GM21381 (cell line): ENCODE measurements at regions not wholly inside any gene's neighbourhood (a gene's known extent, or its start where the extent isn't known, plus 50 kb on each side); places are given as distances from the start of the nearest gene placed in this dataset.
"Not testable (repeated sequence)": the region's sequence is repeated elsewhere in the genome, so short reads cannot be mapped to it uniquely, and the experiment has no call there.

Experiments
- ATAC-seq: cut with Tn5 transposase; IDR thresholded peaks from one replicate; pipeline ENCODE4 v1.9.1; 2021; ENCODE audit warnings: mild to moderate bottlenecking, moderate library complexity; ENCODE audit not compliant: unreplicated experiment

DNA sequence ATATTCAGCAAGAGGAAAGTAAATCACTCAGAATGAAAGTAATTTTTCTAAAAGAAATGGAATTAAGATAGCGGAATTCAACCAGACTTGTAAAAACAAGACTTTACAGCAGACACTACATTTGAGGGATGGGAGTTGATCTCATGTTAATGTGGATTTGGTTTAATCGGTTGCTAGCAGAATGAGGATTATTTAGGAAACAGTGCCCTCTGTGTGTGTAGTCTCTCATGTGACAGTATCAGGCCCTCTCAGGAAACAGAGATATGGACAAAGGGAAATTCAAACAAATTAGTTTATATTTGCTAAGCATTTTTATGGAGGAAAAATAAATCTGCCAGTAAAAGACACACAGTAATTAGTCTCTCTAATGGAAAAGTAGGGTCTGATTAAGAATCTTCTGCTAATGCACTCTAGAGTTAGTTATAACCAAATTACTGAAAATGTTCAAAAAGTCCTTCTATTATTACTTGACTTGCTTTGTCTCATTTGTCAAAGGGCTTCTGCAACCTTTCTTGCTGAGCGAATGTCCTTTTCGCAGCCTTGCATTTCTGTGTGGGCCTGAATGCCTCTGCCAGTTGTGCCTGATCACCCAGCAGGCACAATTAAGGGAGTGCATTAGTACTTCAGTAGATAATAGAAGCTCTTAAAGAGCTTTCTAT lies 1282.3 kb upstream of the TENM3 start:
- no peak for ATAC-seq

DNA sequence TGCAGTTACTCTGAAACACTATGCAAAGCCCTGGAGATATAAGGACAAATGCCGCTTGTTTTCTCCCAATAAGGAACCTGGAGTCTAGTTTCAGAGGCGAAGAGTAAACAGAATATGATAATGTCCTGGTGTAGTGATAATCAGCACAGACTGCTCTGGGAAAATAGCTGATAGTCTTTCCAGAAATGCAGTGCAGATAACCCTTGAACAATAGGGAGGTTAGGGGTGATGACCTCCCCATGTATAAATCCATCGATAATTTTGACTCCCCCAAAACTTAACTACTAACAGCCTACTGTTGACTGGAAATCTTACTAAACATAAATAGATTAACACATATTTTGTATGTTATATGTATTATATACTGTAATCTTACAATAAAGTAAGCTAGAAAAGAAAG lies 1280.9 kb upstream of the TENM3 start:
- ATAC-seq: no peak

DNA sequence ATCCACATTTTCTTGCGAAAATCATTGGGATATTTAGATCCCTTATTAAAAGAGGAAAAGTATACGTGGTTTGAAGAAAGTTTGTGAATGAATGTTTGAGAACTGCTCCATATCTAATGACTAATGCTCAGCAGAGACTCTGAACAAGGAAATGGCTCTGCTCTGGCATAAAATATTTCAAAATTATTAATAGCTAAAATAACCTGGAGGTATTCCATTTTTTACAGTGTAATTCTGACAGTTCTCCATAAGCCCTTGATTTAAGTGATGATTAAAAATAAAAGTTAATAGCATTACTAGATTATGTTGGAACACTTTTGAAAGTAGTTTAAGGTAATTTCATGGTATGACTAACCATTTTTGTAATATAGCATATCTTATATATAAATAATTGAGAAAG lies 1276.9 kb upstream of the TENM3 start:
- no peak for ATAC-seq

DNA sequence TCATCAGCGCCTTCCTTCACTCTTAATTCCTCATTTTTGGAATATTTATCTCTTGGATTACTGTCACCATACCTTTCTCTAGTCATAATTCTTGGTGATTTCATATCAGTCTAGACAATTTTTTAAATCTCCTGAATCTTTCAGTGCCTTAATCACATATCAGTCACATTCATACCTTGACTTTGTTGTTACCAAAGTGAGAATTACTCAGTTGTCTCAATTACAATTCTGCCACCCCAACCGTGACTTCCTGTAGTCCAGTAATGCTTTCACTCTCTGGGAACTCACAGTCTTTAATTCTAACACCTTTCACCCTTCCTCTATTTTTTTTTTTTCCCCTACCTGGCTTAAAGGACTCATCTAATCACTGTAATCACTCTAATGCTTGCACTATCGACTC lies 1275.3 kb upstream of the TENM3 start:
- no peak for ATAC-seq

DNA sequence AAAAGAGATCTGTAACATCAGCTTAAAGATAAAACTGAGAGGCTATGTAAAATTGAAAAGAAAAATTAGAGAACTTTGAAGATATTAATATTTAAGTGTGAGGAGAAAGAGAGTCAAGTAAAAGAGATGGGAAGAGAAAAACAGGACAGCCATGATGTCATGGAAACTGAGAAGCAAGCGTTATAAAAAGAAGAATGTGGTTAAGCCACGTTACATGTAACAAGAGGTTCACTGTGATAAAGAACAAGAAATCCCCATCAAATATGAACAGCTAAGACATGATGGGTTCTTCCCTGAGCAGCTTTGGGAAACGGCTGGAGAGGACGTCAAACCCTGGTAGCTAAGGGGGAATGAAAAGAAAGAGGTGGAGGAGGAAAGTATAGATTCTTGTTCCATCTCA lies 1269.3 kb upstream of the TENM3 start:
- no peak for ATAC-seq

DNA sequence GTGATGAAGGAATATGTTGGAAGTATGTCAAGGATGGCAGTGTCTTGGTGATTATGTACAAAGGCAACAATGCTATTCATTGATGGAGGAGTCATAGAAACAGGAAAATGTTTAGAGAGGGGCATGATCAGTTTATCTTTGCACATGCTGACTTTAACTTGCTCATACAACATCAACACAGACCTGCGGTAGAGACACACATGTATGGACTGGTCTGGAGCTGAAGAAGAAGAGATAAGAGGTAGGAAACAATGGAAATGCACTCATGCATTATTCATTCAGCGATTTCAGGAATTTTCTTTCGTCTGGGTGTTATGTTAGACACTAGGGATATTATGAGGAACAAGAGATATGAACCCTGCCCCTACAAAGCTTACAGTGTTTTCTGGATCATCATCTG lies 1252.3 kb upstream of the TENM3 start:
- no peak for ATAC-seq

DNA sequence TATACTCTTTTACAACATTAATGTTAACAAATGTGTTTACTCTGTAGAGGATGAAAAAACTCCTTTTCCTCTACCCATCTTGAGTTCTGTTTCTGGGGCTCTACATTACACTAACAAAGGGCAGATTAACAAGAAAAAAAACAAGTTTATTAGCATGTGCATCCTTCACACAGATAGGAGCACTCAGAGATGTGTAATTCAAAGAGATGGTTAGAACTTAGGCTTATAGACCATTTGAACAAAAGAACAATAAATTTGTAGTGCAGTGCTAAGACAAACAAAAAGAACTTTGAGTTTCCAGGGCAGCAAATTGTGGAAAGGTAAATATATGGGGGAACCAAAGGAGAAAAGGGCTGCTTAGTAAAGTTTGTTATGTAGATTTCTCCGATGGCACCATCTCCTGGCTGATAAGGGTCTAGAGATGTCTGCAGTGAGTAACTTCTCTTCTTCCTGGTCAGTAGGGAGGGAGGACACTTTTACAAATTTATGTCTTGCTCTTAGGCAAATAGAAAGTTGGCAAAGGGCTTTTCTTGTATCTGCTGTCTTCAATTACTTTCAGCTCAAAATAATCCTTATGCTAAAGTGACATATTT lies 1249.9 kb upstream of the TENM3 start:
- ATAC-seq: no peak

DNA sequence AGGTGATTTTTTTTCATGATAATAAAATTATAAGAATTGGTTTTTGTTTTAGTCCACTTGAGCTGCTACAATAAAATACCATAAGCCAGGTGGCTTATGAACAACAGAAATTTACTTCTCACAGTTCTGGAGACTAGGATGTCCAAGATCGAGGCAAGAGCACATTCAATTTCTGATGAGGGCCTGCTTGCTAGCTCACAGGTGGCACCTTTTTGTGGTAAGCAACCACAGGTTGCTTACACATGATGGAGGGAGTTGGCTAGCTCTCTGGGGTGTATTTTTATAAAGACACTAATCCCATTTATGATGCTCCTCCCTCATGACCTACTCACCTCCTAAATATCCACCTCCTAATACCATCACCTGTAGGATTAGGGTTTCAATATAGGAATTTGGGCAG lies 1248.5 kb upstream of the TENM3 start:
- no peak for ATAC-seq

DNA sequence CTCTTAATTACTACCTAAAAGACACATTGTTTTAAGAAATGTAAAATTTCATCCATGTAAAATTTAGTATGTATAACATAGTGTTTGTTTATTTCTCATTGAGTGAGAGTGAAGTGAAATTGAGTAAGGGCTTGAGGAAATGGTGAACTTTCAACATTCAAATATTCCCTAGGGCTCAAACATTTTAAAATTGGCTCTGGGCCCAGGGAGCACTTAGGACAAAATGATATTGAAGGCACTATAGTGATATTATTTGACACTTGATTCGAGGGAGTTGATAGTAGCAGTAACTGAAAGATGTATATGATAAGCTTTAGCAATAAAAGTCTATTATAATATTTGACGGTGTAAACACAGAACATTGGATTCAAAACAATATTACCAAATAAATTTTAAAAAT lies 1244.0 kb upstream of the TENM3 start:
- no peak for ATAC-seq

DNA sequence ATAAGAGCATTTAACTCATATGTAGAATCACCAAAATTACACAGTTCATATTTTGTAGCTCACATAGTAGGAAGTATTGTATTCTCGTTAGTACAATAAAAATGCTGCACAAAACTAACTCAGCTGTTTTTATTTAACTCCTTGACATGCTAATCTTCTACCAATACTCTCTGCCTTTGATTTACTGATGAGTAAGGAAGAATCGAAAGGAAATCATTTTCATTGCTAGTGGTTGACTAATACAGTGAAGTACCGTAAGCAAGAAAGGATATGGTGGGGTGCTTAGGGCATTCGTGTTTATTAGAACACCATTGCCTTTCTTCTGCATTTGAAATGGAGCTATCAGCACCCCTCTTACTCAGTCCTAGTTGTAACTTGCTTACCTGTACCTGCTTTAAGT lies 1239.1 kb upstream of the TENM3 start:
- ATAC-seq: no peak

DNA sequence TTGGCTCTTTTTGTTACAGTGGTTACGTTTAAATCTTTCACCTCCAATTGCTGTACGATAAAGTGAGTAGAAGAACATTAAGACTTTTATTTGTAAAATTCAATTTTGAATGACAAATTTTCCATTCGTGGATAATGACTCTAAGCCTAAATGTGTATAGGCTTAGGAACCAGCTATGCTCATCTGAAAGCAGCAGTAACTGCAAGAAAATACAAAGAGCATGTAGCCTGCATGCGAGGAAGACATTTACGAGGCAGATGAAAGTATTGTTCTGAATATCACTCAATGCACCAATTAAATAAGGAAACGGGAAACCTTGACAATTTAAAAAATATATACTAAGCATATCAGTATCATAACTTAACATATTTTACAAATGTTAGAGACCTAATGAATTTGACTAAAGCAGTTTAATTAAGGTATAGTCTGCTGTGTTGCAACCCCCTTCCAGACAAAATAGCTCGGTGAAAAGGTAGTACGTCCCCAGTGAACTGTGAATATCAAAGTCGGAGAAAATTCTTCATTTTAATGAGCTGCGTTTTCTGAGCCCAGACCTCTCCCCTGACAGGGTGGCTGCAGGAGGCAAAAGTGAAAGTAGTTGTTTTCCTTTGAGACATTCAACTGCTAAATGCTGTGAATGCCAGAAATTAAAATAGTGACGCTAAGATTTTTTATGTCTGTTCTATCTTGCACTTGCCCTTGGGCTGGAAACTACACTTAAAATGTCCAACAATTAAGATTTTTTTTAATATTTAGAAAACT lies 1236.5 kb upstream of the TENM3 start:
- ATAC-seq: no peak

DNA sequence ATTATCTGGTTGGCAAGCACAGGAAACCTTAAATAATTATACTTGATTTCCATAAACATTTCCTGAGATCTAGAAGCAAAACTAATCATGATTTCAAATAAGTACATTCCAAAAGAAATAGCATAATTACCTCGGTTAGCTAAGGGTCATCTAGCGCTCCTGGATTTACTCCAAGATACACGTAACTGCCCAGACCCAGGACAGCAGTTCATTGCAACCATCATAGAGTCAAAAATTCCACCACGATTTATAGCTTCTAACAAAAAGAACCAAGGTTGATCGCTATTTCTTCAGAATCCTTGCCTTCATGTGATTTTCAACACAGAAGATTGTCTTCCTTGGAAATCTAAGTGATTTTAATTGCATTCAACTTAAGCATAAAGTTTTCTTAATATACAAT lies 1235.5 kb upstream of the TENM3 start:
- no peak for ATAC-seq

DNA sequence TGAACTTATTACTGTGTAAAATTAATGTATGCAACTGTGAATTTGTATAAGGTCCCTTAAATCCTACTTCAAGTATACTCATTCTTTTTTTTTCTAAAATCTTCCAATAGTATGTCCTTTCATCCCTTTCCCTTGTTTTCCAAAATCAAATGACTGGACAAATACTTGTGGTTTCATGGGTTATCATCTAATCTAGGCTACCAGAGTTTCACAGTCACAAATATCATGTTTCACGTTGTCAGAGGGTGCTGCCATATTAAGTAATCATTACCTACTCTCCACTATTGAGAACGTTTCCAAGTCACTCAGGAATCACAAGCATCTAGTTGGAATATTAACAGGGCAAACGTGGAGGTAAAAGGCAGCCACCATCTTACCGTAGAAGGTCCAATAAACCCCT lies 1235.0 kb upstream of the TENM3 start:
- no peak for ATAC-seq

DNA sequence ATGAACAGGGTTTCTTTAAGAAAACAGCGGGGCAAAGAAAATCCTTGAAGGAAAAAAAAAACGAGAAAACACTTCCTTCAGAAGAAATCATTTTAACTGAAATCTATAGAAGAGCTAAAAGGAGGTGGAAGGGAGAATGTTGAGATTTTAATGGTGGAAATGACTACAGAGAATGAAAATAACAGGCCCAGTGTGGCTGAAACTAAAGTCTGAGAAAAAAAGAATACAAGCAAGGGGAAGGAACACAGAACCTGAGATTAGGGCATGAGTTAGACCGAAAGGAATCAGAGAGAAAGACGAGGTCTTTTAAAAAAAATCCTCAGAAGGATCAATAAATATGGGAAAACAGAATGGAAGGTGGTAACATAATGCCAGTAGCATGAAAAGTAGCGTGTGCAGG lies 1230.0 kb upstream of the TENM3 start:
- ATAC-seq: no peak

DNA sequence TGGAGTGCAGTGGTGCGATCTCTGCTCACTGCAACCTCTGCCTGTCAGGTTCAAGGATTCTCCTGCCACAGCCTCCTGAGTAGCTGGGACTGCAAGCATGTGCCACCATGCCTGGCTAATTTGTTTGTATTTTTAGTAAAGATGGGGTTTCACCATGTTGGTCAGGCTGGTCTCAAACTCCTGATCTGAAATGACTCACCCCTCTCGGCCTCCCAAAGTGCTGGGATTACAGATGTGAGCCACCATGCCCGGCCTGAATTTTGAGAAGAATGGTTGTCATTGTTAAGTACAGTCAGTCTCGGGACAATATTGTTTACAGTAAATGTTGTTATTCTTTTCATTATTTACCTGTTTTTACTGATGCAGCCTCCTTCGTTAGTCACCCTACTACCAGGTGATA lies 1226.2 kb upstream of the TENM3 start:
- no peak for ATAC-seq

DNA sequence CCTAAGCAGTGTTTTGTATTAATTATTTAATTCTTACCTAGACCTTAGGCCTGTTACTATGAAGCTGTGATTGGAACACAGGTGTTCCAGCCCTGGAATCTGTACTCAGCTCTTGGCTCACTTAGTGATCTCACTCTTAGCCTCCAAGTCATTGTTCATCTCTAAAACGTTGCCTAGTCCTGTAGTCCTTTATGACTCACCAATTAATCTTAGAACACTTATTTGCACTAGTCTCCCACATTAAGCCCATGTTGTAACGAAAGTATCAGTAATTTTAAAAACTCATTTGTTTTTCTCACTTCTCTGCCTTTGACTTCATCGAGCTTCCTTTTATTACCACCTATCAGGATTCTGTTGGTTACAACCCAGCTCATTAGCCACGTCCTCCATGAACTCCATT lies 1224.7 kb upstream of the TENM3 start:
- no peak for ATAC-seq

DNA sequence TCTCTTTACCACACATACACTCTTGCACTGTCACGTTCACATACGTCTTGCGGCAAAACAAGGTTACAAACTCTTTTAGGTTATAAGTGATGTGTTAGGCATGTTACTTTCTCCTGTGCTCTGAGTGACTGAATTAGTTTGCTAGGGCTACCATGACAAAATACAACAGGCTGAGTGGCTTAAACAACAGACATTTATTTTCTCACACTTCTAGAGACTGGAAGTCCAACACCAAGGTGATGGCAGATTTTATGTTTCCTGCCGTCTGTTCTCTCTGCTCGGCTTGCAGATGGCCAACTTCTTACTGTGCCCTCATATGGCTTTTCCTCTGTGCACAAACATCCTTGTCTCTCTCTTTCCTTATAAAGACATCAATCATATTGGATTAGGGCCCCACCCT lies 1224.3 kb upstream of the TENM3 start:
- no peak for ATAC-seq

DNA sequence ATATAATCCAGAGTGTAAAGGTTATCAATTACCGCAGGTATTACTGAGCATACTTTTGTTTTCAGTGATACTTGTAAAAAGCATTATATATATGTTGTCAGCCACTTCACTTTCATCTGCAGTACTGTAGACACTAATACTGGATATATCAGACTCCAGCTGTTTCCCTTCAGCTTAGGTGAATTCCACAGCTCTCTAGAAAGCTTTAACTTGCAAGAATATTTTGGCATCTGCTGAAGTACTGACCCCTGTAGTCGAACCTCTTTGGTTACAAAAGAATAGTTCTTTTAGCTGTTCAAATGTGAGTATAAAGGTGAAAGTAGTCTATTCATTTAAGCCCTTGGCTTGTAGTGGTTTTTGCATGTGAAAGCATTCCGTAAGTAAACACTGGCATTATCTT lies 1222.7 kb upstream of the TENM3 start:
- ATAC-seq: no peak

DNA sequence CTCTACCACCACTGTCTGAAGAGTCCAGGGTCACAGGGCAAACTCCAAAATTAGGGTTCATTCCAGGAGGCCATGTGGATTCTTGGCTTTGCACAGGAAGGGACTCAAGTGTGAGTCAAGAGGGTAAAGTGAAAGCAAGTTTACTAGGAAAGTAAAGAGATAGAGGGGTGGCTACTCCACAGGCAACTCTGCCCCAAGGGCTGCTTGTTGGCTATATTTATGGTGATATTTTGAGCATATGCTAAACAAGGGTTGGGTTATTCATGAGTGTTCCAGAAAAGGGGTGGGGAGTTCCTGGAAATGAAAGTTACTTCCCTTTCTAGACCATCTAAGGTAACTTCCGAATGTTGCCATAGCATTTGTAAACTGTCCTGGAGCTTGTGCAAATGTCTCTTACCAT lies 1222.0 kb upstream of the TENM3 start:
- ATAC-seq: no peak

DNA sequence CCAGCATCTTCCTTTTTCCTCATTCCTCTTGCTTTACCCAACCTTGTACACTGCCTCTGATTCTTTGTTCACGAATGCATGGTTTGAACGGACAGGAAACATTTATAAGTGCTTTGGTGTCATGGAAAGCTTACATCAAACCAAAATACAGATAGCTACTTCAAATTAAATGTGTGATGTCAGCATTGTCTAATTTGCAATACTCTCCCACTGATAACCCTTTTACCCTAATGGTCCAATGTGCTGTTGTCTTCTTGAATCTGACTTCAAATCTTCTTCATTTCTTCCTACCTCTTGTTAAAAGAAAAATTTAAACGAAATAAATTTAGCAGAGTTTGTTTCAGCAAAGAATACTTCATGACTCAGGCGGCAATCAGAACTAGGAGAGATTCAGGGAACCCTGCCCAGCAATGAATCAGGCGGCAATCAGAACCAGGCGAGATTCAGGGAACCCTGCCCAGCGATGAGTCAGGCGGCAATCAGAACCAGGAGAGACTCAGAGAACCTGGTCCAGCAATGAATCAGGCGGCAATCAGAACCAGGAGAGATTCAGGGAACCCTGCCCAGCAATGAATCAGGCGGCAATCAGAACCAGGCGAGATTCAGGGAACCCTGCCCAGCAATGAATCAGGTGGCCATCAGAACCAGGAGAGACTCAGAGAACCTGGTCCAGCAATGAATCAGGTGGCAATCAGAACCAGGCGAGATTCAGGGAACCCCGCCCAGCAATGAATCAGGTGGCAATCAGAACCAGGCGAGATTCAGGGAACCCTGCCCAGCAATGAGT lies 1212.9 kb upstream of the TENM3 start:
- ATAC-seq: not testable (repeated sequence)

DNA sequence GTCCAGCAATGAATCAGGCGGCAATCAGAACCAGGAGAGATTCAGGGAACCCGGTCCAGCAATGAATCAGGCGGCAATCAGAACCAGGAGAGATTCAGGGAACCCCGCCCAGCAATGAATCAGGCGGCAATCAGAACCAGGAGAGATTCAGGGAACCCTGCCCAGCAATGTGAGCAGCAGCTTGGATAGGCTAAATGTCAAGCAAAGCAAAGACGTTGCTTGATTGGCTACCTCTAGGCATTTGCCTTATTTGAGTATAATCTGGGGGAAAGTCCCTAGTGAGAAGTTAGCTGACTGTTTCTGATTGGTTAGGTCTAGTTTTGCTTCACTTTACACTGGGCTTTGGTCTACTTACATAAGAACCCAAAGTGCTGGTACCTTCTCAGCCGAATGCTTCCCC lies 1212.2 kb upstream of the TENM3 start:
- no peak for ATAC-seq

DNA sequence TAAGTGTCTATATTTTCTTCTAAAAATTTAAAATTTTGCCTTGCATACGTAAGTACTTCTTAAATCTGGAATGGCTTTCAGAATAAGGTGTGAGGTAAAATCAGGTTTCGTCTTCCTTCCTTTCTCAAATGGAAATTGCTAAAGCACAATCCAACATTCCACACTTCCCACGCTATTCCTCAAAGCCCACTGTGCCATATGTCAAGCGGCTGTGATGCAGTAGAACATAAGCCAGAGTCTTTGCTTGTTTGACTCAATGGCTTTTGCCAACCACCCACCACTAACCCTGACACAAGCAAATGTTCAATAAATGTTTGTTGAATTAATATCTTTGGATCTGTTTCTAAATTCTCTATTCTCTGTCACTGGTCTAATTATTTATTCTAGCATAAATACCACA lies 1199.7 kb upstream of the TENM3 start:
- no peak for ATAC-seq
